ENCODE measurements at regions not wholly inside any gene's neighbourhood (a gene's known extent, or its start where the extent isn't known, plus 50 kb on each side); places are given as distances from the start of the nearest gene placed in this dataset.

GRCh38 chr2:2574401-2575180, 243.5 kb upstream of the MYT1L start:
- no peak for DNase-seq

DNA sequence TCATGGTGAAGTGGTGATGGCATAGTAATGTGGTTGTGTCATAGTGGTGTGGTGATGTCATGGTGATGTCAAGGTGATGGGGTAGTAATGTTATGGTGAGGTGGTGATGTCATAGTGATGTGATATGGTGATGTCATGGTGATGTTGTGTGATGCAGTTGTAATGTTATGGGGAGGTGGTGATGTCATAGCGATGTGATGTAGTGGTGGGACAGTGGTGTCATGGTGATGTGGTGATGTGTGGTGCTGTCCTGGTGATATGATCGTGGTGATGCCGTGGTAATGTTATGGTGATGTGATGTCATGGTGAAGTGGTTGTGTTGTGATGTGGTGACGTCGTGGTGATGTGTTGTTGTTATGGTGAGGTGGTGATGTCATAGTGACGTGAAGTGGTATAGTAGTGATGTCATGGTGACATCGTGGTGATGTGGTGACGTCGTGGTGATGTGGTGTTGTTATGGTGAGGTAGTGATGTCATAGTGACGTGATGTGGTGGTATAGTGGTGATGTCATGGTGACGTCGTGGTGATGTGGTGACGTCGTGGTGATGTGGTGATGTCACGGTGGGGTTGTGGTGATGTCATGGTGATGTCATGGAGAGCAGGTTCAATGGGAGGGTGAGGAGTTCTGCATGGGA, 242.7 kb upstream of the MYT1L start:
- no peak for DNase-seq

DNA sequence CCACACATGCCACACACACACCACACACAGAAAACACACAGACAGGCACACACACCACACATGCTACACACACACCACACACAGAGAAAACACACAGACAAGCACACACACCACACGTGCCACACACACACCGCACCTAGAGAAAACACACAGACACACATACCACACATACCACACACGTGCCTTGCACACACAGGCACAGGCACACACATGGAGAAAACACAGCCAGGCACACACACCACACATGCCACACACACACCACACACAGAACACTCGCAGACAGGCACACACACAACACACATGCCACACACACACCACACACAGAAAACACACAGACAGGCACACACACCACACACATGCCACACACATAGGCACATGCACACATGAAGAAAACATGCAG, 242.1 kb upstream of the MYT1L start:
- no peak for DNase-seq

DNA sequence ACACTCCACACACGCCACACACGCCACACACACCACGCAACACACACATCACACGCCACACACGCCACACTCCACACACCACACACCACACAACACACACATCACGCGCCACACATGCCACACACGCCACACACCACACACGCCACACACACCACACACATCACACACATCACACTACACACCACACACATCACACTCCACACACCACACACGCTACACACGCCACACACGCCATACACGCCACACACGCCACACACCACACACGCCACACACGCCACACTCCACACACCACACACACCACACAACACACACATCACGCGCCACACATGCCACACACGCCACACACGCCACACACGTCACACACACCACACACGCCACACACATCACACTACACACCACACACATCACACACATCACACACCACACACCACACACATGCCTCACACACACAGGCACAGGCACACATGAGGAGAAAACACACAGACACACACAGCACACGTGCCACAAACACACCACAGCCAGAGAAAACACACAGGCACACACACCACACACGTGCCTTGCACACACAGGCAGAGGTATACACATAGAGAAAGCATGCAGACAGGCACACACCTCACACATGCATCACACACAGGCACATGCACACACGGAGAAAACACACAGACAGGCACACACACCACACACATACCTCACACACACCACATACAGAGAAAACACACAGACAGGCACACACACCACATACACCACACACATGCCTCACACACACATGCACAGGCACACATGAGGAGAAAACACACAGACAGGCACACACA, 241.5 kb upstream of the MYT1L start:
- DNase-seq: no peak

GRCh38 chr2:2571301-2572150, 240.5 kb upstream of the MYT1L start:
- no peak for DNase-seq

DNA sequence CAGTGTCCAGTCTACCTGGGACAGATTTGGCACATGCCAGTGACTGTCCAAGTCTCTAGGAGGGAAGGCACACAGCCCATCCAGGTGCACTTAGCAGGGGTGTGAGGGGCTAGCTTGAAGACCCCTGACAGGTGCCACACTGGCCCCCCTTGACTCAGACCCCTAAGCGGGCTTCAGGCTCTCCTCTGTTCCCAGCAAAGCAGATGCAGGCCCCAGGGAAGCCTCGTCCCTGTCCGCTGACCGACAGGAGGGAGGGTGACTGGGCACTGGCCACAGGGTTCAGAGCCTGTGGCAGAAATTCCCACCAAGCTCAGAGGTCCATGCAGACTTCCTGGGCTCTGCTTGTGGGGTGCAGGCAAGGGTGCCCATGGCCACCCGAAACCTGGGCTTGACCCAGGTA, 239.8 kb upstream of the MYT1L start:
- no peak for DNase-seq

GRCh38 chr2:2570360-2570759, 239.3 kb upstream of the MYT1L start:
- DNase-seq: no peak

DNA sequence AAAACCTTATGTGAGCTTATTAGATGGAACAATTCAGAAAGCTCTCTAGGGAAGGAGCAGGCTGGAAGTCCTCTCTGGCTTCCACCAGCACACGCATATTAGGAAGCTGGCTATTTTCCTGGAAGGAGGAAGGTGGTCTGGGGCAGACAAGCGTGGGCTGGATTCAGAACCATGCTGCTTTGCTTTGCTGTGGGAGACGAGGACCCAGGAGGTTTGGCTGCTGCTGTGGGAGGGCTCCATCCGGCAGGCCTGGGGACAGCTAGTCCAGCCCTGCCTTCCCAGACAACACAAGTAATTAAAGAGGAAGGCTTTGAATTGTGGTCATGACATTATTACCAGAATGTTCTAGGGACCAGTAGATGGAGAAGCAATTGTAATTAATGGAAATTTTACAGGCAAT, 238.8 kb upstream of the MYT1L start:
- DNase-seq: no peak

- DNase-seq: no peak
Measured at GRCh38 chr2:2569306-2569705, 238.2 kb upstream of the MYT1L start.

DNA sequence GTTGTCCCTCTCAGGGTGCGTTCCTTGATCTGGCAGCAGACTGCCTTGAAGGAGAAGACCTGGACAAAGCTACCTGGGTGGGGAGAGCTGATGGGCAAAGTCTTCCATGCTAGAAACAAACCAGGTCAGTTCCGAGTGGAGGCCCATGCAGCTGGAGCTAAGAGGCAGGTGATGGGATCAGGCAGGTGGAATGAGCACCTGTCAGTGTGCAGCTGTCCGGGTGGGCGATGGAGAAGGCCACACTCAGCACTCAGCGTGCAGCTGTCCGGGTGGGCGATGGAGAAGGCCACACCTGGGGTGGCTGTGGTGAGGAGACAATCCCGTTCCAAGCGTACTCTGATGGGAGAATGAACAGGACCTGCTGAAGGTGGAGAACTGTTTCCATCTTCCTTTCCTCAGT, 237.3 kb upstream of the MYT1L start:
- DNase-seq: no peak

- no peak for DNase-seq
Measured at GRCh38 chr2:2567776-2568175, 236.7 kb upstream of the MYT1L start.

DNA sequence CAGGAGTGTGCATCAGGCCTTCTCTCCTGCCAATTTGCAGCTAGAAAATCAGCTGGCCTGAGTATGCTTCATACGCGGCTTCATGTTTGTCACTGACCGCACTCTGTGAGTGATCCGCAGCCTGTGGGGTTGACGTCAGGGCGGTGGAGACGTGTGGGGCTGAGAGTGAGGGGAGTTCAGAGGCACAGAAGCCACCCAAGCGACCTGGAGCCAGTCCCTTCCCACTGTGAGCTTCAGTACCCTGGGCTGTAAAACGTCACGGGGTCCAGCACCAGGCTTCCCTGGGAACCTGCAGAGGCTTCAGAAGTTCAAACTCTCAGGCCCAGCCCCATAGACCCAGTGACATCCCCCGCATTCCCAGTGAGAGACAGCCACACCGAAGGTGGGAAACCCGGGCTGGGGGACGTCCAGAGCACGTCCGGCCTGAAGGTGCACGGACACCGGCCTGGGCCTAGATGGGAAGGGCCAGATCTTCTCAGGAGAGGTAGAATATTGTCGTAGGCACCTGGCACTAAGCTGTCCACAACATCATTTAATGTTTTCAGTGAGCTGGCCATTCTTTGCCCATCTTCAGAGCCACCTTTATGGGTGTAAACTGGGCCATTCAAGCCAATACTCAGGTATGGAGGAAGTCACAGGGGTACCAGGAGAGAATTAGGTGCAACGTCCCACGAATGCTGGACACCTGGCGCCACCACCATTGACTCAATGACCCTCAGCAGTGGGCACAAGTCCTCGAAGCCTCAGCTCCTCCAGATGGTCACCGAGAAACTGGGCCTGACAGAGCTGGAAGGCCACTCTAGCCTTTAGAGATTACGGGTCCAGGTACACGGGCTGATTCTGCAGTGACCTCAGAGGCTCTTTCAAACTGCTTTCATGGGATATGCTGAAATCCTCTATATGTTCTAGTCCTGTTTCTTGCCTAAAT, 235.6 kb upstream of the MYT1L start:
- no peak for DNase-seq

GRCh38 chr2:2565671-2566070, 234.6 kb upstream of the MYT1L start:
- DNase-seq: no peak

- DNase-seq: no peak
Measured at GRCh38 chr2:2564300-2565078, 233.4 kb upstream of the MYT1L start.

GRCh38 chr2:2563309-2563860, 232.3 kb upstream of the MYT1L start:
- no peak for DNase-seq

GRCh38 chr2:2562867-2563266, 231.8 kb upstream of the MYT1L start:
- DNase-seq: no peak

DNA sequence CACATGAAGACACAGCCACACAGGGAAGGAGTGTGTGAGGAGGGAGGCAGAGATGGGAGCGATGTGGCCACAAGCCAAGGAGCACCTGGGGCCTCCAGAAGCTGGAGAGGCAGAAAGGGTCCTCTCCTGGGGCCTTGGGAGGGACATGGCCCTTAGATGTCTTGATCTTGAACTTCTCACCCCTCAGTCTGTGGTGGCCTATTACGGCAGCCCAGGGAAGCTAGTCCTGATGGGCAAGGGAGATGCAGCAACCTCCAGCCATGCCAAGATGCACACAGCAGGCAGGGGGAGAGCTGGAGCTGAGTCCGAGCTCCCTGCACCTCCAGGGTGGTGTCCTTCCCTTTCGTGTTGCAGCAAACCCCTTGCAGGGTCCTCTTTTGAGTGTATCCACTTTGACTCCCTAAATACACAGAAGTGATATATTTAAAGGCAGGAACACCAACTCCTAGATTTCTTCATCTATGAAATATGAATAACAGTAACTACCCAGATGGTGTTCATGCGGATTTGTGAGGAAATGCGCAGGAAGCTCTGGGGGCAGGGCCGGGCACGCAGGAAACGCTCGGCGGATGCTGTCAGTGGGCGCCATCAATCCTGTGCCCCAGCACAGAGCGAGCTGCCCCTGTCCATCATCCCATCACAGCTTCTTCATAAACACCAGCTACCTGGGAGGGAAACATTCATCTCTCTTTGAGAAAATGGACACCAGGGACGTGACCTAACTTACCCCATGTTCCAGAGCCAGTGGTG, 230.4 kb upstream of the MYT1L start:
- DNase-seq: no peak

GRCh38 chr2:2560374-2561015, 229.4 kb upstream of the MYT1L start:
- no peak for DNase-seq

GRCh38 chr2:2558476-2558875, 227.4 kb upstream of the MYT1L start:
- DNase-seq: no peak

All from CD4-positive, alpha-beta T cell treated with Interferon gamma for 1 hour (primary cell).